H1 (cell line): ENCODE measurements at regions not wholly inside any gene's neighbourhood (a gene's known extent, or its start where the extent isn't known, plus 50 kb on each side); places are given as distances from the start of the nearest gene placed in this dataset.

Experiments used
- CTCF ChIA-PET: fragments of 300-600 bp; sonication (Branson Sonifier 250); formaldehyde crosslinking; loops from one replicate; lab custom pipeline; 2021; ENCODE audit not compliant: partially characterized antibody; lab: Charles Lee
- POLR2A ChIA-PET: fragments of 300-600 bp; sonication (Branson Sonifier 250); formaldehyde crosslinking; loops from one replicate; lab custom pipeline; 2021; ENCODE audit warnings: inconsistent platforms; ENCODE audit not compliant: partially characterized antibody; lab: Charles Lee
- DNase-seq, 2 experiments: peaks; one replicate each; pipeline versions ENCODE4 v3.0.0 to v3.0.0-alpha.2; 2010 to 2022; ENCODE audit warnings: low spot score in 2 of 2, low read depth in 1 of 2, mixed read lengths in 1 of 2
- FAIRE-seq: peaks from 2 replicates; lab custom pipeline; 2011; peaks lifted over from hg19 to GRCh38; lab: Jason Lieb, UNC
- H2AFZ ChIP-seq: 2 replicates; pipeline ENCODE4 v1.8.1; 2012; ENCODE audit warnings: low read length, inconsistent platforms
- H2AK5ac ChIP-seq: 2 replicates; pipeline ENCODE4 v1.6.1; 2013; ENCODE audit warnings: low read depth, low read length
- H2BK120ac ChIP-seq: replicated peaks from 2 replicates; pipeline ENCODE3; 2013; ENCODE audit warnings: low read depth, low read length, inconsistent platforms
- H2BK12ac ChIP-seq: 2 replicates; pipeline ENCODE4 v1.6.1; 2013; ENCODE audit warnings: low read depth, low read length
- H2BK15ac ChIP-seq: 2 replicates; pipeline ENCODE4 v1.6.1; 2013; ENCODE audit warnings: low read length
- H2BK20ac ChIP-seq: 2 replicates; pipeline ENCODE4 v1.6.1; 2013; ENCODE audit warnings: low read length
- H2BK5ac ChIP-seq: 2 replicates; pipeline ENCODE4 v1.6.1; 2013; ENCODE audit warnings: low read depth, low read length
- H3K14ac ChIP-seq: 2 replicates; pipeline ENCODE4 v1.6.1; 2013; ENCODE audit warnings: inconsistent platforms; ENCODE audit not compliant: insufficient read length
- H3K18ac ChIP-seq: 2 replicates; pipeline ENCODE4 v1.6.1; 2013; ENCODE audit warnings: low read length; ENCODE audit errors: extremely low read depth
- H3K23ac ChIP-seq: 2 replicates; pipeline ENCODE4 v1.6.1; 2013; ENCODE audit warnings: inconsistent platforms; ENCODE audit not compliant: insufficient read length
- H3K23me2 ChIP-seq: 2 replicates; pipeline ENCODE4 v1.6.1; 2013; ENCODE audit warnings: low read depth, low read length
- H3K27ac ChIP-seq: 2 replicates; pipeline ENCODE4 v1.6.1; 2011; ENCODE audit warnings: low read depth, low read length, inconsistent platforms
- H3K27me3 ChIP-seq, 4 experiments: replicated peaks in 1 of 4; 1 replicate in 1 of 4; 2 replicates in 3 of 4; pipeline versions ENCODE4 v1.6.1 to v1.8.1; 2011 to 2013; ENCODE audit warnings: low read length in 3 of 4, mild to moderate bottlenecking in 3 of 4, inconsistent platforms in 2 of 4, mixed read lengths in 2 of 4, moderate library complexity in 1 of 4; ENCODE audit not compliant: control insufficient read depth in 3 of 4, insufficient read depth in 3 of 4; ENCODE audit errors: extremely low read depth in 1 of 4
- H3K36me3 ChIP-seq, 4 experiments: 2 replicates each; pipeline versions ENCODE4 v1.6.1 to v1.8.1; 2011 to 2013; ENCODE audit warnings: mild to moderate bottlenecking in 4 of 4, low read length in 3 of 4, moderate library complexity in 2 of 4, control low read depth in 1 of 4, inconsistent platforms in 1 of 4; ENCODE audit not compliant: insufficient read depth in 4 of 4, control insufficient read depth in 2 of 4
- H3K4ac ChIP-seq: replicated peaks from 2 replicates; pipeline ENCODE3; 2013; ENCODE audit warnings: low read length, low read depth, mixed read lengths, inconsistent platforms; ENCODE audit not compliant: insufficient read length
- H3K4me1 ChIP-seq, 4 experiments: replicated peaks in 1 of 4; 1 replicate in 1 of 4; 2 replicates in 3 of 4; pipeline versions ENCODE4 v1.6.1 to v1.8.1; 2011 to 2013; ENCODE audit warnings: low read length in 3 of 4, inconsistent platforms in 2 of 4, mixed read lengths in 1 of 4; ENCODE audit not compliant: insufficient read depth in 4 of 4, control insufficient read depth in 3 of 4
- H3K4me2 ChIP-seq, 2 experiments: 2 replicates each; pipeline versions ENCODE4 v1.6.1 to v1.8.1; 2011 to 2013; ENCODE audit warnings: low read depth in 2 of 2, low read length in 2 of 2, control low read depth in 1 of 2, inconsistent platforms in 1 of 2, mild to moderate bottlenecking in 1 of 2; ENCODE audit not compliant: insufficient read depth in 1 of 2
- H3K4me3 ChIP-seq, 4 experiments: fragments of 200-600, 300-600 bp in 1 of 4; sonication (generic), shearing (Covaris generic), sonication (Bioruptor Twin) in 1 of 4; 2 replicates each; pipeline versions ENCODE4 v1.5.1 to v1.8.1; 2011 to 2016; ENCODE audit warnings: low read length in 4 of 4, low read depth in 3 of 4, control low read depth in 2 of 4, inconsistent platforms in 2 of 4, mild to moderate bottlenecking in 2 of 4, mixed read lengths in 1 of 4, moderate library complexity in 1 of 4; ENCODE audit not compliant: insufficient read depth in 2 of 4; ENCODE audit errors: extremely low read depth in 1 of 4
- H3K56ac ChIP-seq: replicated peaks from 2 replicates; pipeline ENCODE3; 2013; ENCODE audit warnings: low read depth, mild to moderate bottlenecking, mixed read lengths, low read length, inconsistent platforms; ENCODE audit not compliant: insufficient read length
- H3K79me1 ChIP-seq: 2 replicates; pipeline ENCODE4 v1.6.1; 2013; ENCODE audit warnings: low read depth, low read length, control low read depth
- H3K79me2 ChIP-seq, 2 experiments: 2 replicates each; pipeline versions ENCODE4 v1.6.1 to v1.8.1; 2012 to 2013; ENCODE audit warnings: low read length in 2 of 2, mild to moderate bottlenecking in 2 of 2, inconsistent platforms in 1 of 2; ENCODE audit not compliant: insufficient read depth in 2 of 2, control insufficient read depth in 1 of 2
- H3K9ac ChIP-seq, 4 experiments: replicated peaks in 1 of 4; 1 replicate in 1 of 4; 2 replicates in 3 of 4; pipeline versions ENCODE4 v1.6.1 to v1.8.1; 2011 to 2013; ENCODE audit warnings: low read depth in 3 of 4, low read length in 3 of 4, control low read depth in 2 of 4, mild to moderate bottlenecking in 2 of 4, moderate library complexity in 2 of 4, inconsistent platforms in 1 of 4; ENCODE audit errors: extremely low read depth in 1 of 4
- H3K9me3 ChIP-seq, 2 experiments: 2 replicates each; pipeline versions ENCODE4 v1.6.1 to v1.8.1; 2012 to 2013; ENCODE audit warnings: mild to moderate bottlenecking in 2 of 2, moderate library complexity in 2 of 2, control low read depth in 1 of 2, inconsistent platforms in 1 of 2, low read depth in 1 of 2, low read length in 1 of 2, mixed read lengths in 1 of 2; ENCODE audit not compliant: insufficient read depth in 2 of 2
- H4K20me1 ChIP-seq, 2 experiments: replicated peaks in 1 of 2; 2 replicates each; pipeline versions ENCODE3 to v1.8.1; 2011 to 2013; ENCODE audit warnings: inconsistent platforms in 2 of 2, low read length in 2 of 2, mild to moderate bottlenecking in 1 of 2; ENCODE audit not compliant: insufficient read depth in 2 of 2, control insufficient read depth in 1 of 2
- H4K5ac ChIP-seq: 2 replicates; pipeline ENCODE4 v1.6.1; 2013; ENCODE audit warnings: low read length, low read depth, mixed read lengths, inconsistent platforms; ENCODE audit not compliant: insufficient read length
- H4K8ac ChIP-seq: 2 replicates; pipeline ENCODE4 v1.8.0; 2013; ENCODE audit warnings: mild to moderate bottlenecking, moderate library complexity, low read length, inconsistent platforms; ENCODE audit not compliant: insufficient read depth; ENCODE audit errors: extremely low read depth
- H4K91ac ChIP-seq: replicated peaks from 2 replicates; pipeline ENCODE3; 2013; ENCODE audit warnings: low read length, mixed read lengths, inconsistent platforms; ENCODE audit not compliant: insufficient read length
- ASH2L ChIP-seq: fragments of 200-600, 300-600 bp; sonication (generic); IDR thresholded peaks from one replicate; pipeline ENCODE4 v1.7.1; 2017; ENCODE audit warnings: low read length
- ATF2 ChIP-seq: IDR thresholded peaks from 2 replicates; pipeline ENCODE4 v1.6.1; 2012; ENCODE audit warnings: low read length, inconsistent platforms
- BACH1 ChIP-seq: IDR thresholded peaks from 2 replicates; pipeline ENCODE4 v1.6.1; 2012; ENCODE audit warnings: low read length, improper control_type of control experiment
- CBX8 ChIP-seq: fragments of 300-800, 300-1000 bp; sonication (generic); IDR thresholded peaks from 2 replicates; pipeline ENCODE4 v1.7.1; 2016; ENCODE audit warnings: low read depth, low read length, borderline replicate concordance
- CHD1 ChIP-seq: IDR thresholded peaks from 2 replicates; pipeline ENCODE4 v1.6.1; 2012; ENCODE audit warnings: low read depth, low read length, improper control_type of control experiment
- GABPA ChIP-seq: IDR thresholded peaks from 2 replicates; pipeline ENCODE4 v1.6.1; 2011; ENCODE audit warnings: mild to moderate bottlenecking, low read length, moderate library complexity, borderline replicate concordance; ENCODE audit not compliant: insufficient read depth
- POU5F1 ChIP-seq: IDR thresholded peaks from 2 replicates; pipeline ENCODE4 v1.6.1; 2011; ENCODE audit warnings: low read depth, mild to moderate bottlenecking, low read length, moderate library complexity
- SP2 ChIP-seq: IDR thresholded peaks from 2 replicates; pipeline ENCODE4 v1.6.1; 2012; ENCODE audit warnings: mild to moderate bottlenecking, low read length, inconsistent platforms
- TBP ChIP-seq: IDR thresholded peaks from 2 replicates; pipeline ENCODE4 v1.6.1; 2011; ENCODE audit warnings: low read depth, low read length, improper control_type of control experiment
- TEAD4 ChIP-seq: IDR thresholded peaks from 2 replicates; pipeline ENCODE4 v1.6.1; 2012; ENCODE audit warnings: low read depth, low read length, inconsistent platforms, mixed read lengths
- ZNF274 ChIP-seq: IDR thresholded peaks from 2 replicates; pipeline ENCODE4 v1.7.0; 2012; ENCODE audit warnings: low read length, borderline replicate concordance; ENCODE audit errors: extremely low read depth
- WGBS, 2 experiments: shearing (Covaris generic) in 1 of 2; methylation state at CpG; one replicate each; pipeline versions ENCODE4 v1.1.6 to v1.1.7; 2013 to 2015; ENCODE audit warnings: low lambda C conversion rate in 2 of 2, mixed read lengths in 2 of 2, inconsistent platforms in 1 of 2, low coverage in 1 of 2, missing lambda C conversion rate in 1 of 2; ENCODE audit not compliant: insufficient replicate concordance in 2 of 2, insufficient coverage in 1 of 2, insufficient read length in 1 of 2; ENCODE audit errors: extremely low coverage in 1 of 2, missing lambda C conversion rate in 1 of 2; 5-methylcytosine and 5-hydroxymethylcytosine counted together

- H4K91ac ChIP-seq, result no peak overlapping the region
- H2AFZ ChIP-seq, result no peak overlapping the region
- no peaks in the 10 kb centered on the region for H3K79me2 ChIP-seq
- H2BK12ac ChIP-seq, result no peak overlapping the region
- no peak overlapping the region for H2BK5ac ChIP-seq
- WGBS, 2 experiments, result 89% methylated on average over 4 of the region's 4 CpGs; no CpG with 5 or more reads in 1 of the 2 experiments
- H3K36me3 ChIP-seq, result no peaks in the 10 kb centered on the region
- no peak overlapping the region for H2BK120ac ChIP-seq
- no peak overlapping the region for H2BK20ac ChIP-seq
- DNase-seq, result no peak
- H3K27me3 ChIP-seq, result no peaks in the 10 kb centered on the region
- H3K9me3 ChIP-seq, result no peaks in the 10 kb centered on the region
- H3K79me1 ChIP-seq, result no peaks in the 10 kb centered on the region
- no peak overlapping the region for H3K18ac ChIP-seq
- no peak for FAIRE-seq
- TF ChIP-seq CBX8 (no peak), ATF2 (no peak), TEAD4 (no peak), GABPA (no peak), TBP (no peak), CHD1 (no peak), BACH1 (no peak), POU5F1 (no peak), SP2 (no peak), ZNF274 (no peak), ASH2L (no peak)
- no peak overlapping the region for H2BK15ac ChIP-seq
- H4K20me1 ChIP-seq, result no peaks in the 10 kb centered on the region
- peaks cover 0 to 4% (median 1%) of the 10 kb centered on the region in 4 experiments; a peak in 2 of 7 replicates for H3K4me1 ChIP-seq
- H3K23ac ChIP-seq, result no peak overlapping the region
- H3K14ac ChIP-seq, result no peak overlapping the region
- no peak overlapping the region for H2AK5ac ChIP-seq
- H4K8ac ChIP-seq, result no peak overlapping the region
- H3K23me2 ChIP-seq, result no peaks in the 10 kb centered on the region; the same call in 1 of the 2 replicates
- H3K27ac ChIP-seq, result no peak overlapping the region
- CTCF ChIA-PET, result no interaction called here
- no peak overlapping the region for H3K56ac ChIP-seq
- H3K9ac ChIP-seq, result no peak overlapping the region
- no peak overlapping the region for H4K5ac ChIP-seq
- no peak overlapping the region for H3K4me2 ChIP-seq
- H3K4ac ChIP-seq, result no peak overlapping the region
- H3K4me3 ChIP-seq, result no peak overlapping the region
- POLR2A ChIA-PET, result interaction anchor here (1.2 kb wide), 1 partner anchor 8 kb away, joined by 4 read pairs; no protein-coding TSS in a partner anchor
Measured at GRCh38 chr12:112680993-112681392, 110.6 kb upstream of the RPH3A start.
